NT2/D1 (cell line): ENCODE measurements at regions not wholly inside any gene's neighbourhood (a gene's known extent, or its start where the extent isn't known, plus 50 kb on each side); places are given as distances from the start of the nearest gene placed in this dataset.

Experiments used
- SUZ12 ChIP-seq: IDR thresholded peaks from 2 replicates; pipeline ENCODE4 v1.6.1; 2011; ENCODE audit not compliant: insufficient read length, insufficient read depth; ENCODE audit errors: extremely low read depth
- YY1 ChIP-seq: IDR thresholded peaks from 2 replicates; pipeline ENCODE4 v1.6.1; 2011; ENCODE audit not compliant: insufficient read length, insufficient read depth
- ZNF274 ChIP-seq: IDR thresholded peaks from 2 replicates; pipeline ENCODE4 v1.6.1; 2011; ENCODE audit warnings: mild to moderate bottlenecking, low read depth, low read length

GRCh38 chr7:10793995-10794775 is 179.5 kb upstream of the PHF14 start:
- TF ChIP-seq ZNF274 (no peak), YY1 (no peak), SUZ12 (no peak)
